Esophagus squamous epithelium (tissue), 4 donors: ENCODE measurements at regions not wholly inside any gene's neighbourhood (a gene's known extent, or its start where the extent isn't known, plus 50 kb on each side); places are given as distances from the start of the nearest gene placed in this dataset.

ENCODE experiments used
- POLR2A ChIP-seq, 4 donors: fragments of 450-650 bp; IDR thresholded peaks; one replicate each; pipeline ENCODE4 v1.6.1; 2017; ENCODE audit warnings: antibody characterized with exemption in 4 of 4, mild to moderate bottlenecking in 4 of 4, moderate library complexity in 3 of 4
- TF ChIP-seq, protein P1 (sequence below), 6 experiments: fragments of 450-650 bp in 4 of 6; fragments of 200-600 bp in 2 of 6; sonication (generic) in 2 of 6; IDR thresholded peaks; one replicate each; pipeline ENCODE4 v1.5.1; 2016 to 2019; ENCODE audit warnings: antibody characterized with exemption in 6 of 6, mild to moderate bottlenecking in 4 of 6, moderate library complexity in 4 of 6

DNA sequence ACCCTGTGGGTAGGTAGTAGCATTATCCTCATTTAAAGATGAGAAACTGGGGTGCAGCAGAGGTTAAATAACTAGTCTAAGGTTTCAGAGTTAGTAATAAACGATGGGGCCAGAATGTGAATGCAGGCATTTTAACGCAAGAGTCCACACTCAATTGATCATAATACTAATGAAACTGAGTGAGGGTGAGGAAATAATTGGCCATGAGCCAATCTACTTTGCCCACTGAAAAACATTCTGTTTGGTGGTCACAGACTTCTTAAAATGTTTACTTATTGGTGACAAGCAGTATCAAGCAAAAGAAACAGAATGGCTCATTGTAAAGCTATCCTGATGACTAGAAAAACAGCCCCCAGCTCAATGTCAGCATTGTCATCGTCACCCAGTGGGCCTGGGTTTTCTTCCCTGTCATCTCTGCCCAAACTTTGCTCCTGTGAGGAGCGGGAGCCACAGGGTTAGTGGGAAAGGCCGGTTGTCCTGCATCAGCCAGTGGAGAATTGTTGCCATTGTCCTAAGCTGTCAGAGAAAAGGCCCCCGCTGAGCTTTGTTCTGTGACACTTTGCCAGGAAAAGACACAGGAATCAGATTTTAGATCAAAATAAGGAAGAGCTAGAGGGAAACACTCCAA is 77.3 kb upstream of the MAN2A1 start:
- TF ChIP-seq, protein P1, sequence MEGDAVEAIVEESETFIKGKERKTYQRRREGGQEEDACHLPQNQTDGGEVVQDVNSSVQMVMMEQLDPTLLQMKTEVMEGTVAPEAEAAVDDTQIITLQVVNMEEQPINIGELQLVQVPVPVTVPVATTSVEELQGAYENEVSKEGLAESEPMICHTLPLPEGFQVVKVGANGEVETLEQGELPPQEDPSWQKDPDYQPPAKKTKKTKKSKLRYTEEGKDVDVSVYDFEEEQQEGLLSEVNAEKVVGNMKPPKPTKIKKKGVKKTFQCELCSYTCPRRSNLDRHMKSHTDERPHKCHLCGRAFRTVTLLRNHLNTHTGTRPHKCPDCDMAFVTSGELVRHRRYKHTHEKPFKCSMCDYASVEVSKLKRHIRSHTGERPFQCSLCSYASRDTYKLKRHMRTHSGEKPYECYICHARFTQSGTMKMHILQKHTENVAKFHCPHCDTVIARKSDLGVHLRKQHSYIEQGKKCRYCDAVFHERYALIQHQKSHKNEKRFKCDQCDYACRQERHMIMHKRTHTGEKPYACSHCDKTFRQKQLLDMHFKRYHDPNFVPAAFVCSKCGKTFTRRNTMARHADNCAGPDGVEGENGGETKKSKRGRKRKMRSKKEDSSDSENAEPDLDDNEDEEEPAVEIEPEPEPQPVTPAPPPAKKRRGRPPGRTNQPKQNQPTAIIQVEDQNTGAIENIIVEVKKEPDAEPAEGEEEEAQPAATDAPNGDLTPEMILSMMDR (IDR thresholded peaks at IDR 0.05) = no peak
- TF ChIP-seq POLR2A (IDR thresholded peaks at IDR 0.05) = no peak
